ENCODE measurements at regions not wholly inside any gene's neighbourhood (a gene's known extent, or its start where the extent isn't known, plus 50 kb on each side); places are given as distances from the start of the nearest gene placed in this dataset.

DNA sequence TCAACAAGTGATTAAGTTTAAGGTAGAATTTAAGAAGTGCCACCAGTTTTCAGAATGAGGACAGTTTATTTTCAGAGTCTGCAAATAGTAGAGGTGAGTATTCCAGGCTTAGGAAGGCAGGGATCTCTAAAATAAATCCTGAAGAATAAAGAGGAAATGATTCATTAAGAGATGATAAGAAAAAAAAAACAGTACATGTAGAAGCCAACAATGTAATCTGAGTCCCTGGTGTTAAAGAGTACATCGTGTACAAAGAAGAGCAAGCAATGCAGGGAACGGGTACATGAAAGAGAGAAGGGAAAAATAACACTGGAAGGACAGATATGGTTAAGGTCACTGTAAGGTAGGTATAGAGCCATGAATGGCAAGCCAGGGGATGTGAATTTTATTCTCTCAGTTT is 95.2 kb upstream of the FOXG1 start:
- Histone ChIP-seq H2AFZ (ENCODE audit: low read depth, low read length, severe bottlenecking) (no peak overlapping the region), H4K20me1 (ENCODE audit: low read depth, low read length) (no peaks in the 10 kb centered on the region), H3K4me3 (ENCODE audit: insufficient read depth, low read length, poor library complexity, severe bottlenecking) (no peak overlapping the region), H3K9me2 (replicated peaks; ENCODE audit: insufficient read depth, low read length) (no peaks in the 10 kb centered on the region), H3K27ac (ENCODE audit: low read depth, low read length) (no peak overlapping the region), H3K4me2 (ENCODE audit: low read depth, low read length, poor library complexity, severe bottlenecking) (no peak overlapping the region), H3F3A (ENCODE audit: insufficient read depth) (no peaks in the 10 kb centered on the region), H3K9me3 (ENCODE audit: insufficient read depth, low read length) (no peaks in the 10 kb centered on the region), H3K9ac (ENCODE audit: low read length) (no peak overlapping the region), H3K79me2 (ENCODE audit: insufficient read depth, low read length) (no peaks in the 10 kb centered on the region), H3K36me3 (ENCODE audit: low read length) (no peaks in the 10 kb centered on the region), H3K27me3 (ENCODE audit: low read length) (no peaks in the 10 kb centered on the region)
- TF ChIP-seq EZH2phosphoT487 (conservative IDR thresholded peaks at IDR 0.05; ENCODE audit: low read length), result no peak
- TF ChIP-seq, protein P1, sequence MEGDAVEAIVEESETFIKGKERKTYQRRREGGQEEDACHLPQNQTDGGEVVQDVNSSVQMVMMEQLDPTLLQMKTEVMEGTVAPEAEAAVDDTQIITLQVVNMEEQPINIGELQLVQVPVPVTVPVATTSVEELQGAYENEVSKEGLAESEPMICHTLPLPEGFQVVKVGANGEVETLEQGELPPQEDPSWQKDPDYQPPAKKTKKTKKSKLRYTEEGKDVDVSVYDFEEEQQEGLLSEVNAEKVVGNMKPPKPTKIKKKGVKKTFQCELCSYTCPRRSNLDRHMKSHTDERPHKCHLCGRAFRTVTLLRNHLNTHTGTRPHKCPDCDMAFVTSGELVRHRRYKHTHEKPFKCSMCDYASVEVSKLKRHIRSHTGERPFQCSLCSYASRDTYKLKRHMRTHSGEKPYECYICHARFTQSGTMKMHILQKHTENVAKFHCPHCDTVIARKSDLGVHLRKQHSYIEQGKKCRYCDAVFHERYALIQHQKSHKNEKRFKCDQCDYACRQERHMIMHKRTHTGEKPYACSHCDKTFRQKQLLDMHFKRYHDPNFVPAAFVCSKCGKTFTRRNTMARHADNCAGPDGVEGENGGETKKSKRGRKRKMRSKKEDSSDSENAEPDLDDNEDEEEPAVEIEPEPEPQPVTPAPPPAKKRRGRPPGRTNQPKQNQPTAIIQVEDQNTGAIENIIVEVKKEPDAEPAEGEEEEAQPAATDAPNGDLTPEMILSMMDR (IDR thresholded peaks at IDR 0.05; ENCODE audit: insufficient read depth, low read length, poor library complexity, severe bottlenecking), result no peak

DNA sequence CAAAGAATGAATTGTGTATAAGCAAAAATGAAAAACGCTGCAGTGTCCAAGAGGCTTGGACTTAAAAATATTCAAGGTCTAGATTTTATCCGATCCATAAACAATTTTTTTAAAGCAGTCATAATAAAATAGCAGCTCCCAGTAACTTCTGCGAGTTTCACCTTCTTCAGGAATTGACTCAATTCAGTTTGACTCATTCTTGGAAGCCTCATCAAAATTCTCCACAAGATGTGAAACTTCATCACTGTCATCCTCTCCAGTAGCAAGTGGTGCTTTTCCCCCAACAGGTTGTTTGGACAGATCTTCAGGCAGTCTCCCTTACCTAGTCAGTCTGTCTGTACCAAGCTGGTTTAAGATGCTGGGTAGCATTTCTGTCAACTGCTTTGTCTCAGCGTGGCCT is 93.5 kb upstream of the FOXG1 start:
- H3K9me3 ChIP-seq (ENCODE audit: insufficient read depth, low read length), result no peaks in the 10 kb centered on the region
- no peak for TF ChIP-seq EZH2phosphoT487 (conservative IDR thresholded peaks at IDR 0.05; ENCODE audit: low read length)
- TF ChIP-seq, protein P1 (IDR thresholded peaks at IDR 0.05; ENCODE audit: insufficient read depth, low read length, poor library complexity, severe bottlenecking), result no peak

DNA sequence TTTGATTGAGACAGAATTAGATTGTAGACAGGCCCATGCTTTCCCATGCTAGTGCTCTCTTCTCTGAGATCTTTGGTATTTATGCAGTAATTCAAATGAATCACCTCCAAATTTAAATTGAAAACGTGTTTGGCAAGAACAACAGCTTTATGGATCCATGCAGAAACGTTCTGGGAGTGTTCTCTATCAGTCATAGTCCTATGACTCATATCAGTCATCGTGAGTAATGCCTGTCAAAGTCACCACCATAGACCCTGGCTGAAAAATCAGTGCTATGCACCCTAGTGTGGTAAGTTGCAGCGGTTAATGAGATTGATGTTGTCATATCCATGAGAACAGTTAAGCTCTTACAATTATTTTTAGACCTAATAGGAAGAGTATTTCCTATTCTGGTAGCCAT is 90.1 kb upstream of the FOXG1 start:
- Histone ChIP-seq H3F3A (ENCODE audit: insufficient read depth) (no peaks in the 10 kb centered on the region), H3K79me2 (ENCODE audit: insufficient read depth, low read length) (no peaks in the 10 kb centered on the region), H3K9me2 (replicated peaks; ENCODE audit: insufficient read depth, low read length) (no peaks in the 10 kb centered on the region), H3K27ac (ENCODE audit: low read depth, low read length) (no peak overlapping the region), H4K20me1 (ENCODE audit: low read depth, low read length) (no peaks in the 10 kb centered on the region), H3K4me3 (ENCODE audit: insufficient read depth, low read length, poor library complexity, severe bottlenecking) (no peak overlapping the region), H3K36me3 (ENCODE audit: low read length) (no peaks in the 10 kb centered on the region), H3K9me3 (ENCODE audit: insufficient read depth, low read length) (no peaks in the 10 kb centered on the region), H3K9ac (ENCODE audit: low read length) (no peak overlapping the region), H3K4me2 (ENCODE audit: low read depth, low read length, poor library complexity, severe bottlenecking) (no peak overlapping the region), H3K27me3 (ENCODE audit: low read length) (no peaks in the 10 kb centered on the region), H2AFZ (ENCODE audit: low read depth, low read length, severe bottlenecking) (no peak overlapping the region)
- no peak for TF ChIP-seq EZH2phosphoT487 (conservative IDR thresholded peaks at IDR 0.05; ENCODE audit: low read length)
- TF ChIP-seq, protein P1 (IDR thresholded peaks at IDR 0.05; ENCODE audit: insufficient read depth, low read length, poor library complexity, severe bottlenecking), result no peak

More for the DNA sequence above, 93.5 kb upstream of the FOXG1 start:
- no peak overlapping the region for H3K9ac ChIP-seq (ENCODE audit: low read length)
- H3K4me3 ChIP-seq (ENCODE audit: insufficient read depth, low read length, poor library complexity, severe bottlenecking), result no peak overlapping the region
- no peaks in the 10 kb centered on the region for H3K36me3 ChIP-seq (ENCODE audit: low read length)
- H3K27me3 ChIP-seq (ENCODE audit: low read length), result no peaks in the 10 kb centered on the region
- no peaks in the 10 kb centered on the region for H4K20me1 ChIP-seq (ENCODE audit: low read depth, low read length)
- H3K4me2 ChIP-seq (ENCODE audit: low read depth, low read length, poor library complexity, severe bottlenecking), result no peak overlapping the region
- no peak overlapping the region for H2AFZ ChIP-seq (ENCODE audit: low read depth, low read length, severe bottlenecking)
- no peaks in the 10 kb centered on the region for H3F3A ChIP-seq (ENCODE audit: insufficient read depth)
- no peak overlapping the region for H3K27ac ChIP-seq (ENCODE audit: low read depth, low read length)
- H3K79me2 ChIP-seq (ENCODE audit: insufficient read depth, low read length), result no peaks in the 10 kb centered on the region
- no peaks in the 10 kb centered on the region for H3K9me2 ChIP-seq (replicated peaks; ENCODE audit: insufficient read depth, low read length)

Data from SU-DHL-6 (cell line).